ENCODE measurements at regions not wholly inside any gene's neighbourhood (a gene's known extent, or its start where the extent isn't known, plus 50 kb on each side); places are given as distances from the start of the nearest gene placed in this dataset.

DNA sequence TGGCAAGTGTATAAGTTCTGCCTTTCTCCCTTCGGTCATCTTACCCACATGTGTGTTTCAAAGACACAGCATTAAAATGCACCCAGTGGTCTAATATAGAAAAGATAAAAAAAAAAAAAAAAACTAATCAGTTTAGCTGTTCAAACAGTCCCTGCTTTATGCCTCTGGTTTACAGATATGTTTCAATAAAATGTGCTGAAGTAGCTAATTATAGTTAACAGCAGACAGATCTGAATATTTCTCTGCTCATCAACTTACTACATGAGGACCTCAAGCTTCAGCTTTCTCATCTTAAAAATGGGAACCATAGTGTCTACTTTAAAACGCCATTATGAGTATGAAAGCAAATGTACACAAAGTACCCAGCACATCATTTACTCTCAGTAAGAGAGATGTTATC is 280.6 kb upstream of the DEFB112 start:
- TF ChIP-seq, protein P1, sequence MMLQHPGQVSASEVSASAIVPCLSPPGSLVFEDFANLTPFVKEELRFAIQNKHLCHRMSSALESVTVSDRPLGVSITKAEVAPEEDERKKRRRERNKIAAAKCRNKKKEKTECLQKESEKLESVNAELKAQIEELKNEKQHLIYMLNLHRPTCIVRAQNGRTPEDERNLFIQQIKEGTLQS (CRISPR knock-in tag; conservative IDR thresholded peaks at IDR 0.05), result no peak
- TF ChIP-seq CTCF (IDR thresholded peaks at IDR 0.05), result no peak

All from WTC11 (cell line).